Heart right ventricle (tissue), 16 donors: ENCODE measurements at regions not wholly inside any gene's neighbourhood (a gene's known extent, or its start where the extent isn't known, plus 50 kb on each side); places are given as distances from the start of the nearest gene placed in this dataset.
A peak's percentile ranks its signal among the peaks of the same experiment; 100 is the strongest.

ENCODE experiments used
- ATAC-seq, 8 donors: fragments of 200-7000 bp; cut with Tn5 transposase; one replicate each; pipeline ENCODE4 v1.9.1; 2020; ENCODE audit warnings: mild to moderate bottlenecking in 8 of 8, moderate library complexity in 8 of 8, moderate number of reproducible peaks in 1 of 8
- DNase-seq, 2 donors: peaks; one replicate each; pipeline ENCODE4 v3.0.0-alpha.2; 2020
- H3K27ac ChIP-seq, 10 donors: fragments of 200-600 bp; sonication (generic) in 2 of 10; one replicate each; pipeline versions ENCODE4 v1.5.0 to v1.8.0; 2020 to 2022; ENCODE audit warnings: mild to moderate bottlenecking in 3 of 10
- H3K27me3 ChIP-seq, 7 donors: fragments of 200-600 bp; one replicate each; pipeline ENCODE4 v1.8.0; 2021 to 2022; ENCODE audit warnings: mild to moderate bottlenecking in 2 of 7
- H3K36me3 ChIP-seq, 9 donors: fragments of 200-600 bp; sonication (generic) in 1 of 9; one replicate each; pipeline versions ENCODE4 v1.5.0 to v1.8.0; 2020 to 2022; ENCODE audit warnings: mild to moderate bottlenecking in 2 of 9
- H3K4me1 ChIP-seq, 9 donors: fragments of 200-600 bp; sonication (generic) in 1 of 9; one replicate each; pipeline versions ENCODE4 v1.5.0 to v1.8.0; 2020 to 2022; ENCODE audit warnings: mild to moderate bottlenecking in 4 of 9
- H3K4me3 ChIP-seq, 10 donors: fragments of 200-600 bp; sonication (generic) in 2 of 10; one replicate each; pipeline versions ENCODE4 v1.5.0 to v1.8.0; 2020 to 2022; ENCODE audit warnings: mild to moderate bottlenecking in 7 of 10, moderate library complexity in 2 of 10
- H3K9me3 ChIP-seq, 11 donors: fragments of 200-600 bp in 10 of 11; sonication (generic) in 2 of 11; one replicate each; pipeline versions ENCODE4 v1.5.0 to v1.8.0; 2013 to 2022; ENCODE audit warnings: mild to moderate bottlenecking in 2 of 11, control low read depth in 1 of 11, moderate library complexity in 1 of 11
- WGBS, 2 donors: extraction: QIAGEN DNeasy Blood & Tissue Kit; methylation state at CpG; one replicate each; pipeline ENCODE4 v1.1.7; 2013; ENCODE audit warnings: inconsistent platforms in 1 of 2; 5-methylcytosine and 5-hydroxymethylcytosine counted together
- intact Hi-C, 10 donors: fragments of 100-400 bp; cut with DNase I; formaldehyde crosslinking; loops; one replicate each; pipeline versions ENCODE4 v1.11.1 to v1.14.2; 2022
- TF ChIP-seq, protein P1 (sequence below), 9 donors: fragments of 200-600 bp; sonication (generic) in 2 of 9; IDR thresholded peaks; one replicate each; pipeline versions ENCODE4 v1.5.0 to v1.8.0; 2021 to 2022; ENCODE audit warnings: antibody characterized with exemption in 9 of 9, mild to moderate bottlenecking in 5 of 9, moderate library complexity in 1 of 9
- donor health status: Arrhythmogenic right ventricular cardiomyopathy.
- donor health status: ischemic (EF 13 %, LVEDD 7.1; RV severe dilation, severe dysfunction).
- donor health status: healthy with polysubstance abuse.
- donor health status: DM: no; HTN: yes; CAD: no.
- donor health status: DM: no; HTN: no; CAD: no.
- donor health status: ischemic (EF 25% LVEDD 6.9; RV normal size, moderate dysfunction).
- donor health status: ischemic (EF 25% LVEDD 5.7; RV mildly dilated, moderate dysfunction).
- donor health status: healthy.
- donor health status: DM: yes; HTN: yes; CAD: no.
- donor health status: Ischemic cardiomyopathy.
- donor health status: ischemic (EF 35%, LVEDD 5.7; RV mildly dilated, moderate dysfunction).
- donor health status: nonischemic (EF 11% LVEDD 7.7; RV severe dilation, severe dysfunction).
- donor health status: DM: yes; HTN: yes; CAD: no.
- donor health status: PGD.
- donor health status: ischemic (EF 29% LVEDD 5.4; RV normal size, mild dysfunction).
- donor health status: nonischemic (EF 23%, LVEDD 6.1; RV moderate dilation, normal function).

DNA sequence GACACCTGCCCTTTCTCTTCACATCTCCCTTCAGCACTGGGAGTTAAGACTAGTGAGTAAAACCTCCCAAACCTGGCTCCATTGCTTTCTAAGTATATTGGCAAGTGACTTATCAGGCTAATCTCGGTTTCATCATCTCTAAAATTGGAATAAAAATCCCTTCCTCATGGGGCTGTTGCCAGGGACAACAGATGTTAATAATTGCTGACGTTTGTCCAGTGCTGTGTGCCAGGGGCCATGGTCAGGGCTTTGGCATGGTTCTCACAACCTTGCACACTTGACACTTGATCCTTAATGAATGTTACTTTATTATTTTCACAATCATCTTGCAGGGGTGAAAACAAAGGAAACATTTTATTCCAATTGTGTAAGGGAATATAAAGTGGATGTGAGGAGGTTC, 1262.0 kb upstream of the WWC1 start:
- no peaks in the 10 kb centered on the region for H3K27me3 ChIP-seq
- ATAC-seq (no peak), DNase-seq (no peak)
- H3K4me3 ChIP-seq: no peak overlapping the region
- no peaks in the 10 kb centered on the region for H3K4me1 ChIP-seq
- no peaks in the 10 kb centered on the region for H3K36me3 ChIP-seq
- intact Hi-C loops: no loop called here
- TF ChIP-seq, protein P1, sequence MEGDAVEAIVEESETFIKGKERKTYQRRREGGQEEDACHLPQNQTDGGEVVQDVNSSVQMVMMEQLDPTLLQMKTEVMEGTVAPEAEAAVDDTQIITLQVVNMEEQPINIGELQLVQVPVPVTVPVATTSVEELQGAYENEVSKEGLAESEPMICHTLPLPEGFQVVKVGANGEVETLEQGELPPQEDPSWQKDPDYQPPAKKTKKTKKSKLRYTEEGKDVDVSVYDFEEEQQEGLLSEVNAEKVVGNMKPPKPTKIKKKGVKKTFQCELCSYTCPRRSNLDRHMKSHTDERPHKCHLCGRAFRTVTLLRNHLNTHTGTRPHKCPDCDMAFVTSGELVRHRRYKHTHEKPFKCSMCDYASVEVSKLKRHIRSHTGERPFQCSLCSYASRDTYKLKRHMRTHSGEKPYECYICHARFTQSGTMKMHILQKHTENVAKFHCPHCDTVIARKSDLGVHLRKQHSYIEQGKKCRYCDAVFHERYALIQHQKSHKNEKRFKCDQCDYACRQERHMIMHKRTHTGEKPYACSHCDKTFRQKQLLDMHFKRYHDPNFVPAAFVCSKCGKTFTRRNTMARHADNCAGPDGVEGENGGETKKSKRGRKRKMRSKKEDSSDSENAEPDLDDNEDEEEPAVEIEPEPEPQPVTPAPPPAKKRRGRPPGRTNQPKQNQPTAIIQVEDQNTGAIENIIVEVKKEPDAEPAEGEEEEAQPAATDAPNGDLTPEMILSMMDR (IDR thresholded peaks at IDR 0.05): no peak
- no peaks in the 10 kb centered on the region for H3K9me3 ChIP-seq
- H3K27ac ChIP-seq: no peak overlapping the region
- 19 to 43% methylated on average over 2 of the region's 2 CpGs for WGBS, 2 donors

DNA sequence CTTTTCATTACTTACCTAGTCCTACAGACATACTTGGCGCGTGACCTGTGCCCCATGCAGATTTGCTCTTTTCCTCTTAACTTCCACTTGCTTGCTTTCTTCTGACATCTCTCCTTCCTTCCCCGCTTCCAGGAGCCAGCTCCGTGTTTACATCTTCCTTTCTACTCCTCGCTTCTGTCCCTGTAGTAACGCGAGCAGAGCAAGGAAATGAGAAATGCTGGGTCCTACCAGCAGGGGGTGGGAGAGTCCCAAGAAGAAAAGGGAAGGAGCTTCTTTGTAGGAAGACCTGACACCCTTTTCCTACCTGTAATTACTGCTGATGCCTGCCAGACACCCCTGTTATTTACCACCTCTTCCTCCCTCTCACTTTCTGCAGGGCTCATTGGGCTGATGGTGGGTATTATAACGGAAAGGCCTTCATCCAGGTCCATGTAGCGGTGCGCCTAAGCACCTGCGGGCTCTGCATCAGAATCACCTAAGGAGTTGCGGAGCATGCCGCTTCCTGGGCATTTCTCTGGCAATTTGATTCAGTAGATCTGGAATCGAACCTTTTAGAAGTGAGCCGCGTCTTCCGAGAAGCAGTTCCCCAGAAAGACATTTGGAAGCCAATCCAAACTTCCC, 1260.8 kb upstream of the WWC1 start:
- DNase-seq: no peak
- H3K27me3 ChIP-seq: no peaks in the 10 kb centered on the region
- intact Hi-C loops: no loop called here
- H3K9me3 ChIP-seq: no peaks in the 10 kb centered on the region
- 74 to 77% methylated on average over 17 of the region's 17 CpGs for WGBS, 2 donors
- no peak overlapping the region for H3K4me3 ChIP-seq
- TF ChIP-seq, protein P1 (IDR thresholded peaks at IDR 0.05): peak in 2 of 9 donors; percentile 11 to 14
- no peak for ATAC-seq
- H3K36me3 ChIP-seq: no peaks in the 10 kb centered on the region
- H3K27ac ChIP-seq: no peak overlapping the region
- no peaks in the 10 kb centered on the region for H3K4me1 ChIP-seq

DNA sequence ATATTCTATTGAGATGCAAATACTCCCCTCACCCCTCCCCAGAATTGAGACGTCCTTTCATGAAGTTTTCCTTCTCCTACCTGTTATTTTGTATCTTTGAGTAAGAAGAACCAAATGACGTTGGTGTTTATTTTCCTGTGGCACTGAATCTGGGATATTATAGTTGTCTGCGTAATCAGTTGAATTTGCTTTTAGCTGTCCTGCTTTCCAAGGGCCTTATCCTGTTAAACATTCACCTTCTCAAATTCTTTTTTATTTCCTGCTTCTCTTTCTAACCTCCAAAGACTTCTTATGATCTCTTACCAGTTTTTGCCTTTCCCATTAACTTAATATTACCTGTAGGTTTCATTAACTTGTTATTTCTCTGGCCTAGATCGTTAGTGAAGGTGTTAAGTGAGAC, 1254.9 kb upstream of the WWC1 start:
- intact Hi-C loops: no loop called here
- H3K27ac ChIP-seq: no peak overlapping the region
- H3K4me1 ChIP-seq: no peaks in the 10 kb centered on the region
- 73 to 78% methylated on average over 4 of the region's 4 CpGs for WGBS, 2 donors
- H3K36me3 ChIP-seq: no peaks in the 10 kb centered on the region
- H3K4me3 ChIP-seq: no peak overlapping the region
- TF ChIP-seq, protein P1 (IDR thresholded peaks at IDR 0.05): no peak
- ATAC-seq (no peak), DNase-seq (no peak)
- no peaks in the 10 kb centered on the region for H3K9me3 ChIP-seq
- H3K27me3 ChIP-seq: no peaks in the 10 kb centered on the region

DNA sequence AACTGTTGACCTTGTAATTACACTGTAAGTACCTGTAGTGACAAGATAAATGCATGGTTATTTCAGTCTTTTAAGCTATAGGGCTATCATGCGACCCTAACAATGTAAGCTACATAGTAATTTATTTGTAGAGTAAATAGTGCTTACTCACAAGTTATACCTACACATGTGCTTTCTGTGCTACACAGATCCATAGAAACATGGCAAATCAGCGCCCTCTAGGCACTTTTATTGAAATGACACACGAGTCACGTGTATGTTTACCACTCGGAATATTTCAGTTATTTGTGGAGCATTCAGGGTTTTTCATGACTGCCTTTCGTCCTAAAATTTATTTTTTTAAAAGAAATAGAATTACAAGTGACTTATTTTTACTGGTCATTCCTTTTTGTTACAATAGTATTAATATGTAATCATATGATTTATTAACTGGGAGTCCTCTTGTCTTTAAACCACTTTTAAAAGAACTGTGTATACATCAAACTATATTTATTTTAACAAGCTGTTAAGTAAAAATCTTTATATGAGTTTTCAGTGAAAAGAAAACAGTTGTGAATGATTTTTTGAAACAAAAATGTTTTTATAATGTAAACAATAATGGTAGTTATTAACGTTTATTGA, 1242.3 kb upstream of the WWC1 start:
- TF ChIP-seq, protein P1 (IDR thresholded peaks at IDR 0.05): peak in 8 of 9 donors; percentile 17 to 68 (median 58)
- Histone ChIP-seq H3K4me1 (no peaks in the 10 kb centered on the region), H3K27me3 (peaks cover 0 to 4% (median 0%) of the 10 kb centered on the region in 7 donors), H3K27ac (no peak overlapping the region), H3K9me3 (no peaks in the 10 kb centered on the region), H3K36me3 (no peaks in the 10 kb centered on the region), H3K4me3 (no peak overlapping the region)
- peak in 1 of 2 donors; percentile 29 for DNase-seq
- 24 to 28% methylated on average over 7 of the region's 7 CpGs for WGBS, 2 donors
- intact Hi-C loops: loop anchor here in 2 of 10 donors (5.0 to 10.0 kb wide), 2 partner anchors 342 to 1414 kb away; no protein-coding TSS in a partner anchor
- ATAC-seq: peak in 1 of 8 donors; percentile 46
